Adrenal gland (tissue), 5 donors: ENCODE measurements at regions not wholly inside any gene's neighbourhood (a gene's known extent, or its start where the extent isn't known, plus 50 kb on each side); places are given as distances from the start of the nearest gene placed in this dataset.

Source experiments
- CTCF ChIP-seq, 6 experiments: fragments of 450-650 bp in 4 of 6; fragments of 200-600 bp in 2 of 6; sonication (generic) in 1 of 6; IDR thresholded peaks; 1 replicate in 5 of 6; 2 replicates in 1 of 6; pipeline versions ENCODE4 v1.5.1 to v1.8.0; 2016 to 2021; ENCODE audit warnings: antibody characterized with exemption in 6 of 6, mild to moderate bottlenecking in 2 of 6, moderate library complexity in 1 of 6
- POLR2A ChIP-seq, 2 donors: fragments of 450-650 bp; IDR thresholded peaks; one replicate each; pipeline ENCODE4 v1.6.1; 2017; ENCODE audit warnings: antibody characterized with exemption in 2 of 2, mild to moderate bottlenecking in 2 of 2, moderate library complexity in 1 of 2
- donor health status: DM: no; HTN: no; CAD: no.

DNA sequence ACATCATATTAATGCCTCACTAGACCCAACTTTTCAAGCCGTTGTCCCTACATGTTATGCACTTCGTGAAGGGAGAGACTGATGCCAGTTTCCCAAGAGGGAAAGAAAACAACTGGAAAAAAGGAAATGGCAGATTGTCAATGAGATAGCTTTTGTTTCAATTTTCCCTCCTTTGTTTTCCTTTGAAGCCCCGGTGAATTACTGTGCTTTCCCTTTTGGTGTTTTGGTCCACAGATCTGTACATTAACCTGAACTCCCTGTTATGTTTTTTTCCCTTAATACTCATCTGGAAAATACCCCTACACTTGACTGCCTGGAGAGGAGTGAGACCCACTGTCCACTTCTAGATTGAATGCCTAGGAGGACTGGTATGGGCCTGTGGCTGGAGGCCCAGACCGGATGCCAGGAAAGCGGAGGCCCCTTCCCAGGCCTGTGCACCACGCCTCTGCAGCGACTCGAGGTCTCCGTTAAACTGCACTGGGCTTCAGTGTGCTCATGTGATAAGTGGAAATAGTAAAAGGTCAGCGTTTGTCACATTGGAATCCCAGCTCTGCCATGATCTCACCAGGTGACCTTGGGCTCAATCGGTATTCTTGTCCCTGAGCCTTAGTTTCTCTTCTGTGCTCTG lies 106.4 kb downstream of the GATA6 start:
- TF ChIP-seq CTCF (IDR thresholded peaks at IDR 0.05) (no peak), POLR2A (IDR thresholded peaks at IDR 0.05) (no peak)
